HG02938 (cell line): ENCODE measurements at regions not wholly inside any gene's neighbourhood (a gene's known extent, or its start where the extent isn't known, plus 50 kb on each side); places are given as distances from the start of the nearest gene placed in this dataset.

Experiments
- ATAC-seq: cut with Tn5 transposase; IDR thresholded peaks from one replicate; pipeline ENCODE4 v1.9.1; 2021; ENCODE audit warnings: mild to moderate bottlenecking, moderate library complexity; ENCODE audit not compliant: unreplicated experiment

- no peak for ATAC-seq
Measured at GRCh38 chr14:85235868-85236267, 294.1 kb upstream of the FLRT2 start.

GRCh38 chr14:85236296-85236695, 293.6 kb upstream of the FLRT2 start:
- no peak for ATAC-seq

- ATAC-seq = no peak
Measured at GRCh38 chr14:85239791-85240190, 290.2 kb upstream of the FLRT2 start.

- ATAC-seq = no peak
Measured at GRCh38 chr14:85241022-85241855, 288.7 kb upstream of the FLRT2 start.

- ATAC-seq = no peak
Measured at GRCh38 chr14:85242666-85243065, 287.3 kb upstream of the FLRT2 start.

- ATAC-seq = no peak
Measured at GRCh38 chr14:85243321-85243720, 286.6 kb upstream of the FLRT2 start.

GRCh38 chr14:85247071-85247470, 282.9 kb upstream of the FLRT2 start:
- ATAC-seq = no peak

GRCh38 chr14:85248881-85249635, 280.9 kb upstream of the FLRT2 start:
- ATAC-seq = no peak

- no peak for ATAC-seq
Measured at GRCh38 chr14:85250414-85251189, 279.3 kb upstream of the FLRT2 start.

- no peak for ATAC-seq
Measured at GRCh38 chr14:85252011-85252410, 277.9 kb upstream of the FLRT2 start.

- no peak for ATAC-seq
Measured at GRCh38 chr14:85254711-85255110, 275.2 kb upstream of the FLRT2 start.

GRCh38 chr14:85257287-85257686, 272.7 kb upstream of the FLRT2 start:
- ATAC-seq = no peak

- ATAC-seq = no peak
Measured at GRCh38 chr14:85263916-85264675, 265.8 kb upstream of the FLRT2 start.

GRCh38 chr14:85273099-85273677, 256.8 kb upstream of the FLRT2 start:
- ATAC-seq = no peak

- ATAC-seq = no peak
Measured at GRCh38 chr14:85273952-85274351, 256.0 kb upstream of the FLRT2 start.

- no peak for ATAC-seq
Measured at GRCh38 chr14:85276161-85276978, 253.6 kb upstream of the FLRT2 start.

- no peak for ATAC-seq
Measured at GRCh38 chr14:85276979-85277228, 253.0 kb upstream of the FLRT2 start.

- ATAC-seq = no peak
Measured at GRCh38 chr14:85279407-85279806, 250.5 kb upstream of the FLRT2 start.

- no peak for ATAC-seq
Measured at GRCh38 chr14:85280074-85280473, 249.9 kb upstream of the FLRT2 start.

- no peak for ATAC-seq
Measured at GRCh38 chr14:85281921-85282320, 248.0 kb upstream of the FLRT2 start.
